ENCODE measurements at regions not wholly inside any gene's neighbourhood (a gene's known extent, or its start where the extent isn't known, plus 50 kb on each side); places are given as distances from the start of the nearest gene placed in this dataset.

GRCh38 chr5:176711883-176712282 is 64.6 kb downstream of the TSPAN17 start:
- no peak for DNase-seq

DNA sequence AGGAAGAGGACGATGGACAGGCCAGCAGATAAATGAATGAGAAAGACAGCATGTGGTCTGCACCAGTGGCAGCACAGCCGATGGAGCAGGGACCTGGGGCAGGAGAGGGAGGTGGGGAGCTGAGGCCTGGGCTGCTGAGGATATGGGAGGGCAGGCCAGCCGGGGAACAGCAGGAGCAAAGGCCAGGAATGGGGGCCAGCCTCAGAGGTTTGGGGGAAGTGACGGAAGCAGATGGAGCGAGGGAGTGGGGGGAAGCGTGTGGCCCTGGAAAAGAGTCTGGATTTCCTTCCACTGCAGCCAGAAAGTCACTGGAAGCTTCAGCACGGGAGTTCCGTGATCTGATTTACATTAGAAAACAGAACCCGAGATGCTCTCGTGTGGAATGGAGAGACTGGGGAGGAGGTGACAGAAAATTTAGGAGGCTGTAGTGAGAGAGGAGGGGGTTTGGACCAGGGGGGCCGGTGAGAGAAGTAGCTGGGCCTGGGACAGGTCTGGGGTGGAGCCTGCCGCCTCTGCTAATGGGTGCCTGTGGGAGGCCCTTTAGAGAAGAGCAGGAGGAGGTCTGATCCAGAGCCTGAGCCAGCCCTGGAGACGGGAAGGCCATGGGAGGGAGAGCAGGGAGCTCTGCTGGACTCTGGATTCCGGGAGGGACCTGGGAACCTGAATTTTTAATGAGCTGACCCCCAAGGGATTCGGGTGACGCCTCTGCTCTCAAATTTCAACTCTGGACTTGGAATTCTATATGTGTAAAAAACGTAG is 65.4 kb downstream of the TSPAN17 start:
- DNase-seq = no peak

GRCh38 chr5:176713409-176713808 is 66.1 kb downstream of the TSPAN17 start:
- DNase-seq = no peak

DNA sequence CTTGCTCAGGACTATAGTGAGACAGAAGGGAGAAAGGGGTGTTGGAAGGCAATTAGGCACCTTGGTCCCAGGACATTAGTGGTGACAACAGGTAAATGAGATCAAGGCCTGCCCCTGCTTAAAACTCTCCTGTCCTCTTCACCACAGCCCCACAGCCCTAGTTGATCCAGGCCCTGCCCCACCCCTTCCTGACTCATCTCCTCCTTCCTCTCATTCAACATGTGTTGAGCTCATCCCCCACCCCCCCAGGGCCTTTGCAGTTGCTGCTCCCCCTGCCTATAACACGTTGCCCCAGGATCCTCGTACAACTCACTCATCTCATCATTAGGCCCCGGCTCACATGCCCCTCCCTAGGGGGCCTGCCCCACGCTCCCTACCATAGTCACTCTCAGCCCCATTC is 66.8 kb downstream of the TSPAN17 start:
- no peak for DNase-seq

DNA sequence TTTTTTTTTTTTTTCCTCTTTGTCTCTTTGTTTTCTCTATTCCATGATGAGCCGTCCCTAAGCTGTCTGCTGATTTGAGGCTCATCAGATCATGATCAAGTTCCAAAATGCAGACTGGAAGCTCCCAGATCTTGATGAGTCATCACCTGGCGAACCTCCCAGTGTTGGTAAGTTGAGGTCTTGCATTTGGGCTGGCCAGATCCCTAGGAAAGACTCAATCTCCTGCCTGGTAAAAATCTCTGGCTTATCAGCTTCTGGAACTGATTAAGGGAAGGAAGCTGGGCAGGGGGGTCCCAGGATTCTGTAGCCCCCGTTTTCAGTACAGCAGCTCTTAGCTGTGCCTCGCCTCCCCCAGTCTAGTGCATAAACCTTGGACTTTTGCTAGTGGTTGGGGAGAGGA is 69.0 kb downstream of the TSPAN17 start:
- DNase-seq = peak in 2 of 14 donors; percentile 4 to 64

DNA sequence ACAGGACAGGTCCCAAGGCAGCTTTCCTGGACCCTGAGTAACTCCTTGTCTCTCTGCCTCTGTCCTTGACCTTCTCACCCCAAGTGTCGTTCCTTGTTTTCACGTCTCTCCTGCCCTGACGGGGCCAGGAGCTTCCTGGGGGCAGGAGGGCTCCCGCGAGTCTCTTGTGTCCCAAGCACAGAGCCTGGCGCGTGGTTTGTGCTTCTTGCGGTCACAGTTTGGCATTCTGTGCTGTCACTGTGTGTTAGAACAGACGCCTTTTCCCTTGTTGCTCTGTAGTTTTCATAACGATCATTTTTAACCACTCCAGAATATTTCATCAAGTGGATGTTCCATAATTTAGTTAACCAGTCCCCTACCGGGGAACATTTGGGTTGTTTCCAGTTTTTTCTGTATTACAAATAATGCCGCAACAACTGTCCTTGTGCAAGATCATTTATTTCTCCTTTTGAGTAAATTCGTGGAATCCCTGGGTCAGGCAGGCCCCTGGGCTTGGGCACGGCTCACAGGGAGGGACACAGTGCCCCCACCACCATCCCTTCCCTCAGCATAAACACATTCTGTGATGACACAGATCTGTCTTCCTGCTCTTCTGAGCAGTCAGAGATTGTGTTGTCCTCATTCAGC is 71.9 kb downstream of the TSPAN17 start:
- no peak for DNase-seq

DNA sequence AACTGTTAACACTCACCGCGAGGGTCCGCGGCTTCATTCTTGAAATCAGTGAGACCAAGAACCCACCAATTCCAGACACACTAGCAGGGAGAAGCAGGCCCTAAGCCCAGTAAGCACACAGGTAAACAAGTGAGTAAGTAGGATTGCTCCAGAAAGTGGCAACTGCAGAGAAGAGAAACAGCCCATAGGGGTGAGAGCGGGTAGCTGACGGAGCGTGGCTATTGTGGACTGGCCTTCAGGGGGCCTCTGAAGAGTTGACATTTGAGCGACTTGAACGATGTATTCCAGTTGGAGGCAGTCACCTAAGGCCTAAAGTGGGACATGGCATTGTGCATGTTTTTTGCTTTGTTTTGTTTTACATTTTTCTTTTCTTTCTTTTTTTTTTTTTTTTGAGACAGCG is 74.2 kb downstream of the TSPAN17 start:
- DNase-seq = no peak

- DNase-seq = no peak
These were observed 75.5 kb downstream of the TSPAN17 start for GRCh38 chr5:176722757-176723156.

- DNase-seq = no peak
These were observed 76.2 kb downstream of the TSPAN17 start for GRCh38 chr5:176723440-176723839.

- no peak for DNase-seq
These were observed 77.2 kb downstream of the TSPAN17 start for GRCh38 chr5:176724472-176724871.

DNA sequence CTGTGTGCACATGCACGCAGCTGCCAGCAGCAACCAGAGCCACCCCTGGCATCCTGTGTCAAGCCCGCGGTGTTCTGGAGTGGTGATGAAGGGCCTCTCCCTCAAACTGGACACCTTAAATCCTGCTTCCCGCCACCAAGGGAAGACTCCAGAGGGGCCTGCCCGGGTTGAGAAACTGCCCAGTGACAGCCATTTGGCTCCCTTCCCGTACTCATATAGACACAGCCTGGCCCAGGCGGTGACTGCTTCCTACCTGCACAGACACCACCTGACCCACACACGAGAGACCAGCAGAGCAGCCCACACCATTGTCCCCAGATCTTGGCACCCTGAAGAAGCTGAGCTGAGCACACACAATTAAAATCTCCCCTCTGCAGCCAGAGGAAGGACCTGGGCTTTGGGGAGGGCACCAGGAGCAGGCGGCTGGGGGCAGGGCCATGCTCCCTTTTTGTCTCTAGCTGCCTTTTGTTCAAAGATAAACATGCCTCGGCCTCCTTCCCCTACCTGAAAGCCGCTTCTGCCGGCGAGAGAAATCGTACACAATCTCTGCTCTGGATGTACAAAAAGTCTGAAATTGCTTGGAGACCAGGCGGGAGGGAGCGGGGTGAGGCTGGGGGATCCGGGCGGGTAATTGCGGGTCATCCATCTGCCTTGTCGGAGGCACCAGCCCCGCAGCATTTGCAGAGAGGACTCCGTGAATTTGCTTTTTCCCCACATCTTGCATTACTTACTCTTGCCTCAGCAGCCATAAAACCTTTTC is 78.4 kb downstream of the TSPAN17 start:
- peak in 1 of 14 donors; percentile 20 for DNase-seq

GRCh38 chr5:176726746-176727527 is 79.7 kb downstream of the TSPAN17 start:
- no peak for DNase-seq

DNA sequence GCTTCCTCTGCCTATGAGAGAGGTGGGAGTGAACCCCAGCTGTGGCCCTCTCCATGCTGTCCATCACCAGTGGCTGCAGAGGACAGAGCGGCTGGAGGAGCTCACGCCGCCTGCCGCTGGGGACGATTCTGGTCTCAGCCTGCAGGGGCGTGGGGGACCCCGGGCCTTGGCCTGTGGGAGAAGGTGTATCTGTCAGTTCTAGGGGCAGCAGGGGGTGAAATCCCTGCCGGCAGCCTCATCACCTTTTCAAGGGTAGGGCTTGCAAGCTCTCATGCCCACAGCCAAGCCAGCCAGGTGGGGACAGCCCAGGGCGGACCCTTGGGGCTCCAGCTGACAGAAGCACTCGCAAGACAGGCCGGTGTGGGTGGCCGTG is 80.2 kb downstream of the TSPAN17 start:
- DNase-seq = no peak

DNA sequence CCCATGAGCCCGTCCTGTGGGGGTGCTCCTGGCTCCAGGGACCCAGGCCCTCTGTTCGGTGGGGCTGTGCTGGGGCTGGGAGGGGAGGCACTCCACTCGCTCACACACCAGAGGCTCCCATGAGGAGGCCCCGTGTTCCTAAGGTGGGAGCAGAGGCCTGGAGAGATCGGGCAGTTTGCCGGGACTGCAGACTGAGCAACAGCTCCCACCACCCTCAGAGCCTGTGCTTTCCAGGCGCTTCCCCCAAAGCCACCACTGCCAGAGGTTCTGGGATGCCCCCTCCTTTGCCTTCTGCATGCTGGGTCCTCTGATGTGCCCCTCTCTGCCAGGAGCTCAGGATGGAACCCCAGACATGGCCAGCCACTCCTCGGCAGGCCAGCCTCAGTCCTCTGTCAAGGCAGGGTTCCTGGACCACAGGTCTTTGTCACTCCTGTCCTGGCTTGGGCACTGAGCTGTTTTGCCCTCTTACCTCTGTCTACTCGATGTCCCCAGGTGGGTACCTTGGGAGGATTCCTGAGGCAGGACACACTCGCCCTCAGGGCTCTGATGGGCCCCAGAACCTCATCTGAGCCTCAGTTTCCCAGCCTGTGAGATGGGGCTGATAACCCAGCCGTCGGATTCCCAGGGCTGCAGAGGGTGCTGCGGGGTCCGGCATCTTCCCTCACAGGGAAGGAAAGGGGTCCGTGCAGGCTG is 80.8 kb downstream of the TSPAN17 start:
- no peak for DNase-seq

DNA sequence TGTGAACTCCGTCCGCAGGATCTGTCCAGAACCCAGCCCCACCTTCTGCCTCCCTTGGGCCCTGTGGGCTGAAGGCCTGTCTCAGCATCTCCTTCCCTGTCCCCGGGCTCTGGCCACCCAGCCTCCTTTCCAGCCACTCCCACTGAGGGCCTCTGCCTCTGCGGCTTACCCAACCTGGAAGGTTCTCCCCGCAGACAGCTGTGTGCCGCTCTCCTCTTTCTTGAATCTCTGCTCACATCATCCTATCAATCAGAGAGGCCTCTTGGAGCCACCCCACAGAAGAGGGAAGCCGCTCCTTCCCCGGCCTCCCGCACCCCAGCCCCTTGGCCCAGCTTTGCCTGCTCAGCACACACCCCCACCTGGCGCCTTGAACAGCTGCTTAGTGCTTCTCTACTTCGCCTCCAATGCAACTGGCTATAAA is 81.5 kb upstream of the UNC5A start:
- DNase-seq = no peak

GRCh38 chr5:176730815-176731475 is 79.4 kb upstream of the UNC5A start:
- no peak for DNase-seq

DNA sequence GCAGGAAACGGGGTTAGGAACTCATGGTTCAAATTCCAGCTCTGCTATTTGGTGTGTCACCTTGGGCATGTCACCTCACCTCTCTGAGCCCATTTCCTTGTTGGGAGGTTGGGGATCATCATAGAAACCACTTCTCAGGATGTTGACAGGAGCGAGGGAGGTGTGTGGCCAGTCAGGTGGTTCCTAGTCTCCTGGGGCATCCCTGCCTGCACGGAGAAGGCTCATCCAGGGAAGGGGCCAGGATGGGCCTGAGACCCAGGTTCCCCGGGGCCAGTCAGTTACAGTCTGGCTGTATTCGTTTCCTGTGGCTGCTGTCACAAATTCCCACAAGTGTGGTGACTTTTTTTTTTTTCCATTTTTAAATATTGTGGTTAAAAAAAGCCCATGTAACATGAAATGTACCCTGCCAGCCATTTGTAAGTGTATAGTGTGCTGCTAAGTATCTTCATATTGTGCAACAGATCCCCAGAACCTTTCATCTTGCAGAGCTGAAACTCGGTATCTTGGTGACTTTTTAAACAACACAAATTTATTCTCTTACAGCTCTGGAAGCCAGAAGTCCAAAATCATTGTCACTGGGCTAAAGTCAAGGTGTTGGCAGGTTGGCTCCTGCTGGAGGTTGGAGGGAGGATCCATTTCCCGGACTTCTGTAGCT is 78.7 kb upstream of the UNC5A start:
- no peak for DNase-seq

DNA sequence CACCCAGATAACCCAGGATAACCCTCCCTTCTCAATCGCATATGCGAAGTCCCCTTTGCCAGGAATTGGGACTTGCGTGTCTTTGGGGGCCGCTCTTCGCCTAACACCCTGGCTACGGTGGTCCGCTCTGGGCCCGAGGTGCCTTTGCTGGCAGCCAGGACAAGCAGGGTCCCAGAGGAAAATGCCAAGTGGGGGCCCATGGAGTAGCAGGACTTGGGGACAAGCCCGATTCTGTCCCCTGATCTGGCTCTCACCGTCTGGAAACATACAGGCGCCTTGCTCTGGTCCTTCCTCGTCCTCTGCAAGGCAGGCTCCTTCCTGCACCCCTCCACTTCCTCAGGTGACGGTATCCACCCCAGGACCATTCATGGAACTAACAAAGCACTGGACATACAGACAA is 78.1 kb upstream of the UNC5A start:
- DNase-seq = no peak

DNA sequence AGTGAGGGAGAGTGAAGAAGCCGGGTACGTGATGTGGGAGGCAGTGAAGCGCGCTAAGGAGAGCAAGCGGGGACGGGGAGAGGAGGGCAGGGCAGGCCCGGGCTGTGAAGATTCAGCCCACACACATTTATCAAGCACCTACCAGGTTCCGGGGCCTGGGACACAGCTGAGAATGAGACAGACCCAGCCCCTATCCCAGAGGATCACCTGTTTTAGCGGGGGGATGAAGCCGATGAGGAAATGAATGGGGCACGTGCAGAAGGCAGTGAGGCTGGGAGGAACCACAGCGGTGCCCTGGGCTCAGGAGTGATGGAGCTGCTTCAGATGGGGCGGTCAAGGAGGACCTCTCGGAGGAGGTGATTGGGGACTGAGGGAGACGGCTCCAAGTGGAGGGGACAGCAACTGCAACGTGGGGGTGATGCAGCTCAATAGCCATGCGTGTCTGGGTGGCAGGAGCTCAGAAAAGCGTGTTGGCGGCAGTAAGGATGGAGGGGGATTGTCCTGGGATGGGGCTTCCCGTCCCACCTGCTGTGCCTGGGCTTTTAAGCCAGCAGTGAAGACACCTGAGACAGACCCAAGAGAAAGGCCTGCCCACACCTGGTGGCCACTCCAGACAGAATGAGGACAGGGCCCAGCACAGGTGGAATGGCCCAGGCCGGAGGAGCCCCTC is 77.5 kb upstream of the UNC5A start:
- no peak for DNase-seq

All from C1 segment of cervical spinal cord (tissue), 14 donors.